HG03575 (cell line): ENCODE measurements at regions not wholly inside any gene's neighbourhood (a gene's known extent, or its start where the extent isn't known, plus 50 kb on each side); places are given as distances from the start of the nearest gene placed in this dataset.

Source experiments
- ATAC-seq: cut with Tn5 transposase; IDR thresholded peaks from one replicate; pipeline ENCODE4 v1.9.1; 2021; ENCODE audit not compliant: unreplicated experiment, insufficient number of reproducible peaks, low FRiP score; ENCODE audit errors: extremely low read depth

DNA sequence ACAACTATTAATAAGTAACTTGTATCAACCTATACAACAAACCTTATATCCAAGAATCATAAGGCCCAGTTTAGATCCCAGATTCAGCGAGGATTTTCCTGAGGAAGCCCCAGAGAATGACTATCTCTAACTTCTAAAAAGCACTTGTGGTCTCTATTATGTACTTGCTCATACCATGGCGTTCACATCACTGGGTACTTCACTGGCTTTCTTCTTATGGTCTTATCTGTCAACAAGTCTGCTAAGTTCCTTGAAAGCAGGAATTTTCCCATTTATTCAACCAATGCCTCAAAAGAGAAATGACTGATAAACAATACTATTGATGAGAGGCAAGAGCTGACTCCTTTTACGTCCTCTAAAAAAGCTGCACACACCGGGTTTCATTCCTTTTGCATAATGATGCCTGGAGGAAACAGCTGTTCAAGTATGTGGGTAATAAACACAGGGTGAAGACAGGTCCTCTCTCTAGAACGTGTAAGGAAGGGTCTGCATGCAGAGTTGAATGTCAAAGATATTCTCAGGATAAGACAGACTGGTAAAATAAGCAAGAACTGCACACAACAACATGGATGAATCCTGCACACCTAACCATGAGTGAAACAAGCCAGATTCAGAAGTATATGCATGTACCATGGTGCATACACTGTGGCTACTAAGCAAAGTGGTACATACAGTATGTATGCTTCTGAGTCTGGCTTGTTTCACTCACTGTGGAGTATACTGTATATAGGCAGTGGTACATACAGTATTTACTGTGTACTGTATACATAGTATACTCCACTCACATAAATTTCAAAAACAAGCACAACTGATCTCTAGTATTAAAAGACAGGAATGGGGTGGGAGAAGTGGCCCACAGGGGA, 408.7 kb downstream of the SHQ1 start:
- ATAC-seq: no peak

DNA sequence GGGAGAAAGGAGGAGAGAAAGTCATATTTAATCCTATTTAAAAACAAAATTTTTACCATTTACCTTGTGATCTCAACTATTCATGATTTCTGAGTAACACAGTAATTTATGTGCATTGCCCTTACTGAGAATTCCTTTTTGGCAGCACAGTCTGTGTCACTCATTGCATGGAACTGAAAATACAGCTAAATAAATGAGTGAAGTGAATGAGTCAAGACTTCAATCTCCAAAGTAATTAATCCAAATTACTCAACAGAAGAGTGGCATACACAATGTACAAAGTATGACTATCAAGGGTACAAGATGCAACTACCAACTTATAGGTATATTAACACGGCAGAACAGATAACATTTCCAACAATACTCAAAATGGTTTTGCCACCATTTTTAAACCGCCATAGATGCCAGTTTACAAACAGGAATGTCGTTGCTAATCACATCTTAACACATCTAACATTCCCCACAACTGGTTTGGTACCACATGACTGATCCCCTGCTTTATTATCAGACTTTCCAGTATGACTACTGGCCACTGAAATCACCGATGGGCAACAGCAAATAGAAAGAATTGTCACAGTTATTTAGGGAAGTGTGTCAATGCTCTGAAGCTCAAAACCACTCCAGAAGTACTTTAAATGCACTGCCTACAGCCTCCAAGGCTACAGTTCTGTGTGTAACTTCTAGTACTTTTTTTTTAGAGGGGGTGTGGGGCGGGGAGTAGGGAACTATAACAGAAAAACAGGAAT, 410.4 kb downstream of the SHQ1 start:
- ATAC-seq: no peak

GRCh38 chr3:72436863-72437592, 411.2 kb downstream of the SHQ1 start:
- no peak for ATAC-seq

GRCh38 chr3:72434296-72434695, 413.9 kb downstream of the SHQ1 start:
- ATAC-seq: no peak

DNA sequence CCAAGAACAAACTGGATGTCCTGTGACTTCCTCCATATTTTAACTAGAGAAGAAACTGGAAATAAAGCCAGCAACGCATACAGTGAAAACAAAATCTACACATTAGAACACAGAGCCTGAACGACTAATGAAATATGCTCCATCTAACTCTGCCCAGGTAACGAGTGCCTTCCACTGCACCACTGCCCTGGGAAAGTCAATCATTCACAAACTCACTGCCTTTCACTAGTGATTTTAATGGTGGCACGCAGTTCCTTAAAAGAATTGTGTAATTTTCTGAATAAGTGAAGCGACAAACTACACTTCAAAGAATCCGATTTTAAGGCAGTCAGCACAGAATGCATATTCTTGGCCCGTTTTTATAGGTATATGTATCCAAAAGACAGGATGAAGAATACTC, 416.0 kb downstream of the SHQ1 start:
- no peak for ATAC-seq

GRCh38 chr3:72429589-72430353, 418.5 kb downstream of the SHQ1 start:
- ATAC-seq: no peak

GRCh38 chr3:72428803-72429202, 419.4 kb downstream of the SHQ1 start:
- no peak for ATAC-seq

DNA sequence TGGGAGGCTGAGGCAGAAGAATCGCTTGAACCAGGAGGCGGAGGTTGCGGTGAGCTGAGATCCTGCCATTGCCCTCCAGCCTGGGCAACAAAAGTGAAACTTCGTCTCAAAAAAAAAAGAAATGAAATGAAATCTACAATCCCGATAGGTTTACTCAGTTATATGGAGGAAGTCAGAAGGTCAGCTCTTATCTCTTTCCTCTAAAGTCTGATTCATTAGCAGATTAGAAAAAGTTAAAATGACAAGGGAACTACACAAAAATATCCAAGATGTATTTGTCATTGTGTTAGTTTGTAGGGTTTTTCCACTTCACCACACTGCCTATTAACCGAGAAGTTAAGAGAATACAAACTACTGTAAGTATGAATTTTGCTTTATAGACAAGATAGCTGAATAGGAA, 420.6 kb downstream of the SHQ1 start:
- ATAC-seq: no peak

DNA sequence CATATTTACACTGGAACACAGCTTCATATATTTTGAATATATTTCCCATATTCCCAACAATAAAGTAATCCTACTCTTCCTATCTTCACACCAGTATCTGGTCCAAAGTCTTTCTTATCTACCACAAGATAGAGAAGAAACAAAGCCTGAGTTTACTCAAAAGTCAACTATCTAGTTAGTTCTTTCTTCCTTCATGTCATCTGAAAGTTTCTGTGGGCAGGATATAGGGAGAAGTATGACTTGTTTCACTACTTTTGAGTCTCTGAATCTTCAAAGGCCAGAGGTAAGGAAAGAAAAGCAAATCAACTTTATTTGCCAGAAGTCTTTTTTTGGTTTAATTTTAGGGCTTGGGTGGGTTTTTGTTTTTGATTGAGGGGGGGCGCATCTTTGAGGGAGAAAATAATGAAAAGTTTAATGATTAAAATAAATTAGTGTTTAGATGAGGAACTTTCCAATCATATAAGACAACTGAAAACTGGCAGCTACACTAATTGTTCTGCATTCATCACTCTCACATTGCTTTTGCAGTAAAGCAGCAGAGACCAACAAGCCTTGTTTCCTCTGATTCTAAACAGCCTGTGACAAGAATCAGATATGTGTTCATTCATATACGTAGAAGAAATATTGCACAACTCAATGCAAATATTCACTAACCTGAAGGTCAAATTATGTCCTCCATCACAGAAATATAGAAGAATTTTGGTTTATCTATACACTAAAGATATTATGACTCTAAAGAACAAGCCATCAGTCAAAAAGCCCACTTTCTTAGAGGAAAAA, 421.4 kb downstream of the SHQ1 start:
- ATAC-seq: peak; percentile 44

- ATAC-seq: no peak
Measured at GRCh38 chr3:72423643-72424042, 424.6 kb downstream of the SHQ1 start.

- no peak for ATAC-seq
Measured at GRCh38 chr3:72421786-72422185, 426.5 kb downstream of the SHQ1 start.

GRCh38 chr3:72421126-72421525, 427.1 kb downstream of the SHQ1 start:
- ATAC-seq: no peak

GRCh38 chr3:72418856-72419255, 429.4 kb downstream of the SHQ1 start:
- no peak for ATAC-seq

DNA sequence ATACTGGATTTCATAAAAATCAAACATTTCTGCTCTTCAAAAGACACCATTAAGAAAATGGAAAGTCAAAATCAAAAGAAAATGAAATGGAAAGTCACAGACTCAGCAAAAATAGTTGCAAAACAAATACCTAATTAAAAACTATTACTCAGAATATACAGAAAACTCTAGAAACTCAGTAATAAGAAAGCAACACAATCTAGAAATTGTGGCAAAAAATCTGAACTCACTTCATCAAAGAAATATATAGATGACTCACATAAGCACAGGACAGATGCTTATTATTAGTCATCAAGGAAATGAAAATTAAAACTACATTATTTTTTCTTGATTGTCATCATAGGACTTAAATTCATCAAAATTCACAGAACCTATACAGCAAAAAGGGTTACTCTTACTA, 430.0 kb downstream of the SHQ1 start:
- no peak for ATAC-seq

- no peak for ATAC-seq
Measured at GRCh38 chr3:72414481-72415016, 433.7 kb downstream of the SHQ1 start.

- ATAC-seq: no peak
Measured at GRCh38 chr3:72413228-72413627, 435.0 kb downstream of the SHQ1 start.

DNA sequence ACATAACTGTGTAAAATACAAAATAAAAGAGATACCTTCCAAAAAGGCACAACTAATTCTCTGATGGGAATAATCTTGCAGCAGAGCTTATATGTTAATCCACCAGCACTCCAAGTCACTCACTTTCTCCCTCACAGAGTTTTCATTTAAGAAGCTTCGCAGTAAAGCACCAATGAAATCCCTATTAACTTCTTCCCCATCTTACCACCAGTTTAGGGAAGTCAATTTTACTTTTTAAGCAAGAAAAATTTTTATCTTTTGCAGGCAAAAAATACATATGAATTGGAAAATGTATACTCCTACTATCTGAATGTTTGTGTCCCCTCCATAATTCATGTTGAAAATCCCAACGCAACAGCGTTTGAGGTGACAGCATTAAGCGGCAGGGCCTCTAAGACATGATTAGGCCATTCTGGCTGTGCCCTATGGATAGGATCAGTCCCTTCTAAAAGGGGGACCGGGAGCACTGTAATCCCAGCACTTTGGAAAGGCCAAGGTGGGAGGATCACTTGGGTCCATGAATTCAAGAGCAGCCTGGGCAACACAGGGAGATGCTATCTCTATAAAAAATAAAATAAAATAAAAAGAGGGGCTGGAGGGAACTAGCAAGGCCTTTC, 435.8 kb downstream of the SHQ1 start:
- ATAC-seq: no peak

GRCh38 chr3:72411843-72412242, 436.4 kb downstream of the SHQ1 start:
- no peak for ATAC-seq
